Hippocampal formation (tissue), 2 donors: ENCODE measurements at regions not wholly inside any gene's neighbourhood (a gene's known extent, or its start where the extent isn't known, plus 50 kb on each side); places are given as distances from the start of the nearest gene placed in this dataset.
"Not testable (repeated sequence)": the region's sequence is repeated elsewhere in the genome, so short reads cannot be mapped to it uniquely, and the experiment has no call there.

Experiments
- DNase-seq, 2 donors: peaks; one replicate each; lab custom pipeline; 2025; lab: John Stamatoyannopoulos, UW

GRCh38 chr9:30522061-30522460 is 1862.4 kb upstream of the ACO1 start:
- no peak for DNase-seq

- peak in 1 of 2 donors; percentile 32 for DNase-seq
Measured at GRCh38 chr9:30522486-30522885, 1862.0 kb upstream of the ACO1 start.

- peak in 1 of 2 donors; percentile 47 for DNase-seq
Measured at GRCh38 chr9:30524311-30524710, 1860.1 kb upstream of the ACO1 start.

- DNase-seq: no peak
Measured at GRCh38 chr9:30534455-30534854, 1850.0 kb upstream of the ACO1 start.

GRCh38 chr9:30534896-30535295 is 1849.5 kb upstream of the ACO1 start:
- no peak for DNase-seq

- DNase-seq: no peak
Measured at GRCh38 chr9:30536494-30536893, 1847.9 kb upstream of the ACO1 start.

- not testable (repeated sequence) for DNase-seq
Measured at GRCh38 chr9:30539696-30540095, 1844.7 kb upstream of the ACO1 start.

- no peak for DNase-seq
Measured at GRCh38 chr9:30574355-30575151, 1809.9 kb upstream of the ACO1 start.

- DNase-seq: no peak
Measured at GRCh38 chr9:30575218-30575617, 1809.2 kb upstream of the ACO1 start.

GRCh38 chr9:30575691-30576090 is 1808.8 kb upstream of the ACO1 start:
- no peak for DNase-seq

GRCh38 chr9:30579810-30580209 is 1804.6 kb upstream of the ACO1 start:
- DNase-seq: no peak

GRCh38 chr9:30582240-30582639 is 1802.2 kb upstream of the ACO1 start:
- DNase-seq: no peak

GRCh38 chr9:30584559-30584958 is 1799.9 kb upstream of the ACO1 start:
- no peak for DNase-seq

GRCh38 chr9:30591461-30591860 is 1793.0 kb upstream of the ACO1 start:
- DNase-seq: no peak

- no peak for DNase-seq
Measured at GRCh38 chr9:30597608-30598007, 1786.8 kb upstream of the ACO1 start.

- no peak for DNase-seq
Measured at GRCh38 chr9:30605936-30606335, 1778.5 kb upstream of the ACO1 start.

GRCh38 chr9:30609713-30610112 is 1774.7 kb upstream of the ACO1 start:
- no peak for DNase-seq

- not testable (repeated sequence) for DNase-seq
Measured at GRCh38 chr9:30616782-30617181, 1767.7 kb upstream of the ACO1 start.

GRCh38 chr9:30622561-30622960 is 1761.9 kb upstream of the ACO1 start:
- DNase-seq: no peak

- DNase-seq: no peak
Measured at GRCh38 chr9:30628915-30629567, 1755.4 kb upstream of the ACO1 start.

GRCh38 chr9:30630459-30630858 is 1754.0 kb upstream of the ACO1 start:
- no peak for DNase-seq

- not testable (repeated sequence) for DNase-seq
Measured at GRCh38 chr9:30646639-30647038, 1737.8 kb upstream of the ACO1 start.

- DNase-seq: no peak
Measured at GRCh38 chr9:30661925-30662324, 1722.5 kb upstream of the ACO1 start.
